ACHN (cell line): ENCODE measurements at regions not wholly inside any gene's neighbourhood (a gene's known extent, or its start where the extent isn't known, plus 50 kb on each side); places are given as distances from the start of the nearest gene placed in this dataset.

Experiments used
- DNase-seq: peaks from one replicate; pipeline ENCODE4 v3.0.0-alpha.2; 2015
- in situ Hi-C: cut with HindIII; loops from 2 replicates; pipeline ENCODE4 v1.10.0; 2017; ENCODE audit warnings: low sequenced_read_pairs, low pct_ligation_motif_present, low pct_unique_long_range_greater_than_20kb

DNA sequence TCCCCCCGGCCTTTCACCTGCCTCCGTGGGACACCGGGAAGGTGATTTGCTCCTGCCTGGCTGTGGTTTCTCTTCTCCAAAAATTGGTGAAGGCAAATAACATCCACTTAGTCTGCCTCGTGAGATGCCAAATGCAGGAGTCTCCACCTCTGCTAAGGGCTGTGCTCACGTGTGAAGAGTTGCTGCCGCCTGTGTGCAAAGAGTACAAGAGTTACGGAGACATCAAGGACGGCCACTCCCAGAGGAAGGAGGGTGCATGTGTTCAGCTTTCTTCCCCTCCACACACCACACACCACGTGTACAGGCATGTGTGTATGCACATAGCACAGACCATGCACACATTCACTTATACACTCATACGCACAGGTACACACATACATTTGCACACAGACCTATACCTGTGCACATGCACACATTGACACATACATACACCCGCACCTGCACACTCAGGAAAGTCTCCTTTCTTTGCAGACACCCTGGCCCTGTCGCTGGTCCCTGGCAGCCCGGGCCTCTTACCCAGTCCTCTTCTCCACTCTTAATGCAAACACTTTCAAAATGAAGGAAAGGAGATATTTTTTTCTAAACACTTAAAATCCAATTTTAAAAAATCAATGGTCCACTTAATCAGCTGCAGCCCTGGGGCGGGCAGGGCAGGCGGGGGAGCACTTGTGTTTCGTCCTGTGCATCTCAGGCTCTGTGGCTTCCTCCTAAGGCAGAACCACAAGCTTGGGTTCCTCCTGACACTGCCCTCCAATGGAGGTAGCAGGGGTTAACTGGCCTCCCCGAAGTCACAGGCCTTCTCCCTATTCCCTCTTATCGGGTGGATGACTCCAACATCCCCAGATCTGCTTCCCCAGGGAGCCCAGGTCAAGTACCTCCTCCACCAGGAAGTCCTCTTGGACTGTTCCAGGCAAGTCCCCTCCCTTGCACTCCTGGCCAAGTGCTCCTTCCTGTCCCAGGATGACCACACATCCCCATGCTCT lies 103.0 kb downstream of the CPZ start:
- DNase-seq = no peak
- in situ Hi-C loops = no loop called here

DNA sequence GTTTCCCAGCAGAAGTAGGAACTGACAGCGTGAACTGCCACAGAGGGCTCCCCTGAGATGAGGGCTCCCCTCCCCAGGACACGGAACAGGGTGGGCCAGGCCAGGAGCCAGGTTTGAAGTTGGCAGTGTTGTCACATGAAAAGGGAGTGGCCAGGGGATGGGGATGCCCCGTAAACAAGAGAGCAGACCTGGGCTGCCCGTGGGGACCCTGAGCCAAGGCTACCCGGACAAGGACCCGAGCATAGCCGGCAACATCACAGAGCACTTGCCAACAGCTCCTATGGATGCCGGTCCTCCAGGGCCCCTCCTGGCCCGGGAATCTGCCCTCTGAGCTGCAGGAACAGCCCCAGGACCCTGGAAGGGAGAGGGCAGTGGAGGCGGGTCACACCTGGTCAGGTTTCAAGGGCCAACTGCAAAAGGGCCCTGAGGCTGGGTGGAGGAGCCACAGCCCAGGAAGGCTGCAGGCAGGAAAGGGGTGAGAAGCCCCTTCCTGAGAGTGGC lies 102.1 kb downstream of the CPZ start:
- no peak for DNase-seq
- in situ Hi-C loops = no loop called here

DNA sequence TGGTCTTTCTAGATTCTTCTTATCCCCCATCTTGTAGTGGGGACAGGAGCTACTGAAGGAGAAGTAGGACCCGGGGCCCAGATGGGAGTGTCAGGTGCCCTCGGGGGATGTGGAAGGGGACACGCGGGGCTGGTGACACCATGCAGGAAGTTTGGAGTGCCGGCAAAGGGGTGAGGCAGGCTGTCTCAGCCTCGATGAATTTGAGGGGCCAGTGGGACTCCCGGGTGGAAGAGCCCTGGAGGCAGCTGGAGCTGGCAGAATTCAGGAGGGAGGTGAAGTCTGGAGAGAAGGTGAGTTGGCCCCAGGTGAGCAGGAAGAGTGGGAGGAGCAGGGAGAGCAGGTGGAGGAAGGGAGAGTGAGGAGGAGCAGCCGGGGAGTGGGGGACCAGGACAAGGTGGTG lies 101.7 kb downstream of the CPZ start:
- in situ Hi-C loops = no loop called here
- no peak for DNase-seq

DNA sequence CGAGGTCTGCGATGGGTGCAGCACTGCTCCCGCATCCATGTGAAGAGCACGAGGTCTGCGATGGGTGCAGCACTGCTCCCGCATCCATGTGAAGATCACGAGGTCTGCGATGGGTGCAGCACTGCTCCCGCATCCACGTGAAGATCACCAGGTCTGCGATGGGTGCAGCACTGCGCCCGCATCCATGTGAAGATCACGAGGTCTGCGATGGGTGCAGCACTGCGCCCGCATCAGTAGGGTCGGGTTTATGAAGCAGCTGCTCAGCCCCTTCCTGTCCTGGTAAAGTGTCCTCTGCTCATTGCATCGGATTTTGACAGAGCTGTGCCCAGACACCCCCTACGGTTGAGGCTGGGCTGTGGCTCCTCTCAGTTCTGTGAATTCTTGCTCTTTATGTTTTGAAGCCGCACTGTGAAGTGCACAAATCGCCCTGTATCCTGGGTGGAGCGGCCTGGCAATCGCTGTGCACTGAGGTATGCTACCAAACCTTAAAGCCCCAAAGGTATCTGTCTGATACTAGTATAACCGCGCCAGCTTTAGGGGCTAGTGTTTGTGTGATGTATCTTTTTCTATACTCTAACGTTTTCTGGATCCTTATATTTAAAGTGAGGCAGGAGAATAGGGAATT lies 98.7 kb downstream of the CPZ start:
- in situ Hi-C loops = no loop called here
- DNase-seq = no peak

DNA sequence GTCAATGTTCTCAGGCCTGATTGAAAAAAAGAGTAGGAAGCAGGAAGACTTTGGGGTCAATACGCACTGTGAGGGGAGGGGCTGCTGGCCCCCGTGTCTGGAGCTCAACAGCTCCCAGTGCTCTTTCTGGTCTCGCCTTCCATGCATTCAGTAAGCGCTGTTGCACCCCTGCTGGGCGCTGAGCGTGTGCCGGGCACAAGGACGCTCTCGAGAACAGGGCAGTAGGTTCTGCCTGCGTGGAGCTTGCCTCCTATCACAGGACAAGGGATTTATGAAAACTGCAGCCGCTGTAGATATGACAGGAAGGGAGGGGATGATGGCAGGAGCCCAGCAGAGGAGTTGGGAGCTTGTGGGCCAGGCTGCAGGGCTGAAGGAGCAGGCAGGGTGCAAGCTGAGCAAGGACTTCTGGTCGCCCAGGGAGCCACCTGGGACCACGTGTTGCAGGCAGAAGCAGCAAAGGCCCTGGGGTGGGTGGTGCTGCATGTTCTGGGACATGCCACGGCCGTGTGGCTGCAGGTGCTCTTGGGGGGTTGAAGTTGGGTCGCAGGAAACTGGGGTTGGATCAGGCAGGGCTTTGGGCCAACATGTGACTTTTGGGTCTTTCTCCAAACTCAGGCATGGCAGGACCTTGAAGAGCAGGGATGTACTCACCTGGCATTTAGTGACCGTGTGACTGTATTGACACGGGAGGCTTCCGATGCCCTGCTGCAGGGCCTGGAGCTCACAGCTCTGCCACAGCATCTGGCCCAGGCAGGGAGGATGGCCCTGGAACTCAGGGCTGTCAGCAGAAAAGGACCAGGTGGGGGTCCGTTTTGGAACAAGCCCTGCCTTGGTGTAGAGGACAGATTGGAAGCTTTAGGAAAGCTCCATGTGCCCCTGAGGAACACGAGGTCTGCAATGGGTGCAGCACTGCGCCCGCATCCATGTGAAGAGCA lies 97.9 kb downstream of the CPZ start:
- in situ Hi-C loops = no loop called here
- DNase-seq = no peak

GRCh38 chr4:8689741-8690140 lies 97.2 kb downstream of the CPZ start:
- no peak for DNase-seq
- in situ Hi-C loops = no loop called here

DNA sequence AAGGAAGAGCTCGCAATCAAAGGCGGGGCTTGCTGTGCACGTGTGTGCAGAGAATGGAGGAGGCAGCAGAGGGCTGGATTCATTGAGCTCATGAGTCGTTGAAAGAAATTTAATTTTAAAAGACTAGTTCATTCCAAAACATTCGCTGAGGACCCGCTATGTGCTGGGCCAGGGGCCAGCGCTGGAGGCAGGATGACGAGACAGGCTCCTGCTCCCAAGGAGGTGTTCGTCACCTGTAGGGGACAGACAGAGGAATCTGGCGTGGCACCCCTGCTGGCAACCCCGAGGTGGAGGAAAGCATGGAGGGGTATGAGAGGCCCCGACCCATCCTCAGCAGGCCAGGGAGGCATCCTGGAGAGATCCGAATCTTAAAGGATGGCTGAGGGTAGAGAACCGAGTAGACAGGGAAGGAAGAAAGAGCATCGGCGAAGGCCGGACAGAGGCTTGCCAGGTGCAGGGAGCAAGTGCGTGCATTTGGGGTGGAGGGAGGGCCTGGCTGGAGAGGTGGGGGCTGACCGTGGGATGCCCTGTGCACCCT lies 96.4 kb downstream of the CPZ start:
- in situ Hi-C loops = no loop called here
- DNase-seq = no peak

DNA sequence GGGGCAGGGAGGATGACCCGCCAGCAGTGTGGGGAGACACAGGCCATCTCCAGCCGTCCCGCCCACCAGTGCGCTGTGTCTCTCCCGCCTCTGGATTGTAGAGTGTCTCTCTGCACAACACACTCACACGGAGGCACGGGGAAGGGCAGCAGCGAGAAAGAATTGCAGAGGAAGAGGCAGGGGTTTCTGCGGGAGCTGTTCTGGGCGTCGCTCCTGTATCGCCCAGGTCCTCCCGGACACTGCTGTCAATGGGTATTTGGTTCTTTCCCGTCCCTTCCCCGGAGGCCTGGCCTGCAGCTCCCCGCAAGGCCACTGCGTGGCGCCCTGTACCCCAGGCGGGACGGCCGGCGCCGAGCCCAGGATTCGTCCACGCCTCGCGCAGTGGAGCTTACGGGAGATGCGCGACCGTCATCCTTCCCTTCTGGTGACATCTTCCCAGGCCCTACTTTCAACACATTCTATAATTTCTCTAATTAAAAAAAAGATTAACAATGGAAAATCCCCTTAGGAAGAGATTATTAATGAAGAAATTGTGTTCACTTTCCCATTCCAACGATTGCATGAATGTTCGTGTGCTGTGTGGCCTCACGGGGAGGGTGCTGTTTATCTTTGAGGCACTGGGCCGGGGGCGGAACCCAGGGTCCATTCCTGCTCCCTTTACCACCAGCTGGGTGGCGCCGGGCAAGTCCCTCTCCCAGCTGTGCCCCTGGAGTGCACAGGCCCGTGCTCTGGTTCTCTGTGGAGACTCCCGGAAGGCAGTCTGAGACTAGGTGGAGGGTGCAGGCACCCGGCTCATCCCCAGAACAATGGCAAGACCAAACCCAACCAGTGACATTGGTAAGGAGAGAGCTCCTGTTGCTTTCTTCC lies 95.7 kb downstream of the CPZ start:
- no peak for DNase-seq
- in situ Hi-C loops = no loop called here

GRCh38 chr4:8687083-8687482 lies 94.5 kb downstream of the CPZ start:
- DNase-seq = no peak
- in situ Hi-C loops = no loop called here

DNA sequence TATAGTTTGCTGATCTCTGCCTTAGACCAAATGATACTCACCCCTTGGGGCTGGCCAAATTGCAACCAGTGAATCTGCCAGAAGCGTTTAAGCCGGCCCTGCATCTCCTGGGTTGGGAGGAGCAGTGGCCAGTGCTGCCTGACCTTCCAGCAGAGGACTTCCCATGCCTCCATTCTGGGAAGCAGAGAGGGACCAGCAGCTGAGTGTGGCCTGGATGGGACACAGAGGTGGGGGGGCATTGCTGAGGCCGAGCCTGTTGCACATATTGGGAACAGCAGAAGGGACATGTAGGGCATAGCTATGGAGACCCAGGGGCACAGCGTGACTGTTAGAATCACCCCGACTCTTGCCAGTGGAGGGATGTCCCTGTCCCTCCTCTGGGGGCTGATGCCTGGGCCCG lies 93.3 kb downstream of the CPZ start:
- in situ Hi-C loops = no loop called here
- DNase-seq = no peak

GRCh38 chr4:8683462-8683861 lies 90.9 kb downstream of the CPZ start:
- DNase-seq = no peak
- in situ Hi-C loops = no loop called here

GRCh38 chr4:8682725-8683124 lies 90.2 kb downstream of the CPZ start:
- in situ Hi-C loops = no loop called here
- no peak for DNase-seq

- in situ Hi-C loops = no loop called here
- no peak for DNase-seq
These were observed 89.7 kb downstream of the CPZ start for GRCh38 chr4:8682296-8682695.

DNA sequence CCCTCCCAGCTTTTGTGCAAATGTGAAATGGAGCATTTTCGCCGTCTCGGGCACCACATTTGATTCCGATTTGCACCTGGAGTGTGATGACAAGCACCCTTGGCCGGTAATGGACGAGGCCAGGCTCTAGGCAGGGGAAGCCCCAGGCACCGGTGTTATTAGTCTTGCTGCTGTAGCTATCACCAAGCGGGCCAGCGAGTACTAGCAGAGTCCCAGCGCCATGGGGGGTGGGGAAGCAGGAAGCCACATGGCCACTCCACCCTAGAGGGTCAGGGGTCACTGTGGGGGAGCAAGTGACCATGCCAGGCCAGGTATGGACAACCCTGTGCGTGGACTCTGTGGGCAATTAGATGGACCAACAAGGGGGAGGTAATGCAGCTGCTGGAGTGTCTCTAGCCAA lies 88.8 kb downstream of the CPZ start:
- no peak for DNase-seq
- in situ Hi-C loops = no loop called here

DNA sequence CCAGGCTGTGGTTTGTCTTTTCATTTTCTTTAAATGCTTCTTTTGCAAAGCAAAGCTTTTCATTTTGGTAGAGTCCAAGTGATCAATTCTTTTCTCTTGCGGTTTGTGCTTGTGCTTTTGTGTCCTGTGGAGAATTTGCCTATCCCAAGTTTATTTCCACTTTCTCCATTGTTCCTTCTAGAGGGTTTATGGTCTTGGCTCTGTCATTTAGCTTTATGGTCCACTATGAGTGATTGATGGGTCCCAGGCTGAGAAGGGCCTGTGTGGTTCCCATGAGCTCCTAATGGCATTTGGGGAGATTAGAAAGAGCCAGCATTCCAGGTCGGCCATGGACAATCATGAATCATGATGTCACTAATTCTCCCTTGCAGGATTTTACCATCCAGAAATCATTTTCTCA lies 86.5 kb downstream of the CPZ start:
- no peak for DNase-seq
- in situ Hi-C loops = no loop called here

GRCh38 chr4:8676676-8677075 lies 84.1 kb downstream of the CPZ start:
- DNase-seq = no peak
- in situ Hi-C loops = no loop called here

DNA sequence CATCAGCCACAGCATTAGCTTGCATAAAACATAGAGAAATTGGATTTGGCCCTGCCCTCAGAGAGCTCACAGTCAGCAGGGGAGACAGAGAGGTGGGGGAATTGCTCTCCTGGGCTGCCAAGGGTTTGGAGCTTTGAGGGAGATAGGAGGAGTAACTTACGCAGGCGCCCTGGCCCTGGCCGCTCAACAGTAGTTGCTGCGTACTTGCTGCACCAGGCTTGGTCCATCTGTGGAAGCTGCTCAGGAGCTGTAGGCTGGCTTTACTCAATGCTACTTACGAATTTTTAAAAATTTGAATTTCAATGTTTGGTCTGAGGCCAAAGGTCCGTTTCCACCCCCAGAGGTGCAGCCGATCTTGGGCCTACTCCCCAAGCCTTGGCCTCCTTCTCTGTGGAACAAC lies 83.3 kb downstream of the CPZ start:
- in situ Hi-C loops = no loop called here
- no peak for DNase-seq

- in situ Hi-C loops = no loop called here
- peak; percentile 29 for DNase-seq
These were observed 82.8 kb downstream of the CPZ start for GRCh38 chr4:8675383-8675782.
